Prostate gland (tissue), 2 donors: ENCODE measurements at regions not wholly inside any gene's neighbourhood (a gene's known extent, or its start where the extent isn't known, plus 50 kb on each side); places are given as distances from the start of the nearest gene placed in this dataset.

ENCODE experiments used
- DNase-seq: peaks from one replicate; pipeline ENCODE4 v3.0.0-alpha.2; 2019; ENCODE audit warnings: low spot score
- H3K27ac ChIP-seq, 2 donors: fragments of 200-600 bp; sonication (generic); 2 replicates each; pipeline ENCODE4 v1.5.1; 2017 to 2019
- H3K27me3 ChIP-seq: fragments of 200-600 bp; sonication (generic); replicated peaks from 2 replicates; pipeline ENCODE4 v1.5.1; 2019; ENCODE audit not compliant: insufficient read depth
- H3K36me3 ChIP-seq, 2 donors: fragments of 200-600 bp; sonication (generic); 1 replicate in 1 of 2; 2 replicates in 1 of 2; pipeline versions ENCODE4 v1.5.1 to v1.8.1; 2017 to 2019
- H3K4me1 ChIP-seq: fragments of 200-600 bp; sonication (generic); replicated peaks from 2 replicates; pipeline ENCODE4 v1.5.1; 2019
- H3K4me3 ChIP-seq, 2 donors: fragments of 200-600 bp; sonication (generic); 2 replicates each; pipeline ENCODE4 v1.5.1; 2017 to 2019
- H3K9me3 ChIP-seq: fragments of 200-600 bp; sonication (generic); 2 replicates; pipeline ENCODE4 v1.5.1; 2017
- POLR2A ChIP-seq: fragments of 450-650 bp; IDR thresholded peaks from one replicate; pipeline ENCODE4 v1.6.1; 2016; ENCODE audit warnings: antibody characterized with exemption, mild to moderate bottlenecking
- POLR2AphosphoS5 ChIP-seq: sonication (generic); formaldehyde crosslinking; IDR thresholded peaks from one replicate; pipeline ENCODE4 v1.6.1; 2017; ENCODE audit warnings: antibody characterized with exemption
- WGBS: methylation state at CpG from one replicate; pipeline ENCODE4 v1.1.5; 2018; 5-methylcytosine and 5-hydroxymethylcytosine counted together
- intact Hi-C: fragments of 100-400 bp; cut with DNase I; formaldehyde crosslinking; loops from one replicate; pipeline ENCODE4 v1.14.2; 2022
- TF ChIP-seq, protein P1 (sequence below), 4 experiments: fragments of 200-600 bp in 2 of 4; fragments of 450-650 bp in 2 of 4; sonication (generic) in 2 of 4; IDR thresholded peaks; 1 replicate in 3 of 4; 2 replicates in 1 of 4; pipeline ENCODE4 v1.5.1; 2016 to 2019; ENCODE audit warnings: antibody characterized with exemption in 4 of 4, mild to moderate bottlenecking in 2 of 4, moderate library complexity in 2 of 4

DNA sequence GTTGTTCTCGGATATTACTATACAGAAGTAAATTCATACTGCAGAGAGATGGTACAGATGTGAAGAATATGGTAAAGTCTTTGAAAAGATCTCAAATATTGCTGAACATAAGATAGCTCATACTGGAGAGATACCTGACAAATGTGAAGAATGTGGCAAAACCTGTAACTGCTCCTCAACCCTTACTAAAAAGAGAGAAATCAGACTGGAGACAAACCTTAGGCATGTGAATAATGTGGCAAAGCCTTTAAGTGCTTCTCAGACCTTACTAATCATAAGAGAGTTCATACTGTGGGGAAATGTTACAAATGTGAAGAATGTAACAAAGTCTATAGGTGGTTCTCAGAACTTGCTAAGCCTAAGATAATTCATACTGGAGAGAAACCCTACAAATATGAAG, 986.0 kb upstream of the TSPY4 start:
- Histone ChIP-seq H3K4me1 (no peaks in the 10 kb centered on the region), H3K27me3 (no peaks in the 10 kb centered on the region), H3K27ac (no peak overlapping the region), H3K36me3 (no peaks in the 10 kb centered on the region), H3K9me3 (no peaks in the 10 kb centered on the region), H3K4me3 (no peak overlapping the region)
- 58% methylated on average over 1 of the region's 1 CpG for WGBS
- TF ChIP-seq POLR2AphosphoS5, result no peak
- TF ChIP-seq, protein P1, sequence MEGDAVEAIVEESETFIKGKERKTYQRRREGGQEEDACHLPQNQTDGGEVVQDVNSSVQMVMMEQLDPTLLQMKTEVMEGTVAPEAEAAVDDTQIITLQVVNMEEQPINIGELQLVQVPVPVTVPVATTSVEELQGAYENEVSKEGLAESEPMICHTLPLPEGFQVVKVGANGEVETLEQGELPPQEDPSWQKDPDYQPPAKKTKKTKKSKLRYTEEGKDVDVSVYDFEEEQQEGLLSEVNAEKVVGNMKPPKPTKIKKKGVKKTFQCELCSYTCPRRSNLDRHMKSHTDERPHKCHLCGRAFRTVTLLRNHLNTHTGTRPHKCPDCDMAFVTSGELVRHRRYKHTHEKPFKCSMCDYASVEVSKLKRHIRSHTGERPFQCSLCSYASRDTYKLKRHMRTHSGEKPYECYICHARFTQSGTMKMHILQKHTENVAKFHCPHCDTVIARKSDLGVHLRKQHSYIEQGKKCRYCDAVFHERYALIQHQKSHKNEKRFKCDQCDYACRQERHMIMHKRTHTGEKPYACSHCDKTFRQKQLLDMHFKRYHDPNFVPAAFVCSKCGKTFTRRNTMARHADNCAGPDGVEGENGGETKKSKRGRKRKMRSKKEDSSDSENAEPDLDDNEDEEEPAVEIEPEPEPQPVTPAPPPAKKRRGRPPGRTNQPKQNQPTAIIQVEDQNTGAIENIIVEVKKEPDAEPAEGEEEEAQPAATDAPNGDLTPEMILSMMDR (IDR thresholded peaks at IDR 0.05), result no peak
- no peak for TF ChIP-seq POLR2A
- no peak for DNase-seq
- intact Hi-C loops, result no loop called here

DNA sequence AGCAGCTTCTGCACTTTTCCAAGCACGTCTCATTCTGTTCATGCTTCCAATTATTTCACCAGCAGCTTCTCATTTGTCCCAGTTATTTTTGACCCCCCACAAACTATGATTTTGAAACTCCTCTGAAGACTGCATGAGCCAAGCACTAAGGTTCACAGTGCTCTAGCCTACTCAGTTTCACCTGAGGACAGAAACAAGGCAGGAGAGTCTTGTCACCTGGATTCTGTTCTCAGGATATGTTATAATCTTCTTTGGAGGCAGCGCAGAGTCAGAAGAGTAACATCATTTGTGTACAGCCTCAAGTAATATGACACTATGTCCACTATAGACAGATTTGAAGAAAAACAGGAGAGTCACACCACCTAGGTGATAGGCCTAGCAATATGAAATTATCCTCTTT, 985.1 kb upstream of the TSPY4 start:
- H3K36me3 ChIP-seq, result no peaks in the 10 kb centered on the region
- no peak overlapping the region for H3K4me3 ChIP-seq
- intact Hi-C loops, result no loop called here
- no peaks in the 10 kb centered on the region for H3K4me1 ChIP-seq
- TF ChIP-seq, protein P1 (IDR thresholded peaks at IDR 0.05), result no peak
- TF ChIP-seq POLR2A, result no peak
- no peak for TF ChIP-seq POLR2AphosphoS5
- H3K9me3 ChIP-seq, result no peaks in the 10 kb centered on the region
- no peak overlapping the region for H3K27ac ChIP-seq
- no peaks in the 10 kb centered on the region for H3K27me3 ChIP-seq
- WGBS, result 86% methylated on average over 2 of the region's 2 CpGs
- DNase-seq, result no peak

DNA sequence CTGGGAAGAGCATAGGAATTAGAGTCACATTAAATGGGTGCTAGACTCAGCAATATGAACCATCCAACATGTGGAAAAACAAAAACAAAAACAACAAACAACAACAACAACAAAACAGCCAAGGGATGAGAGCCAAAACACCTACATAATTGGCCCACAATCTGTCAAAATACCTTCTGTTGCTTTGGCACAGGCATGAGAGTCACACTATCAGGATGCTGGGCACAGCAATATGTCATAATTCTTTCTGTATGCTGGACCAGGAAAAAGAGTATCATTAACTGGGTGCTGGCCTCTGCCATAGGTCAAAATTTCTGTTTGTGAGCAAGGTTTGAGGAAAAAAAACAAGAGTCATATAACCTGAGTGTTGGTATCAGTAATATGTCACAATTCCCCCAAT, 979.1 kb upstream of the TSPY4 start:
- intact Hi-C loops, result no loop called here
- TF ChIP-seq, protein P1 (IDR thresholded peaks at IDR 0.05), result no peak
- no peak for TF ChIP-seq POLR2A
- TF ChIP-seq POLR2AphosphoS5, result no peak
- DNase-seq, result no peak

DNA sequence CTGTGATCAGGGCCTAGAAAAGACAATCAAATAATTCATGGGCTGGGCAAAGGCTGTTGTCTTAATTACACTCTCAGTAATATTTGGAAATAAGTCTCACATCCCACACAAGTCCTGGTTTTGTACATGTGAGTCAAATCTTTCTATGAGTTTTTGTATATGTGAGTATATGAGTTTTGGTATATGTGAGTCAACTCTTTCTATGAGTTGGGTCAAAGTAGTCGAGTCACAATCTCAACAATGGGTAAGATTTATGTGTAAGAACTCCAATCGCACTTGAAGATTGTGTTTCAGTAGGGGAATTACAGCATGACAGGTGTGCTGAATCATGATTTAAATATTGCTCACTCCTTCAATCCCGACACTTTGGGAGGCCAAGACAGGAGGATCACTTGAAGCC, 975.5 kb upstream of the TSPY4 start:
- Histone ChIP-seq H3K4me1 (no peaks in the 10 kb centered on the region), H3K27me3 (no peaks in the 10 kb centered on the region), H3K4me3 (no peak overlapping the region), H3K36me3 (no peaks in the 10 kb centered on the region), H3K27ac (no peak overlapping the region), H3K9me3 (no peaks in the 10 kb centered on the region)
- TF ChIP-seq POLR2AphosphoS5 (no peak), POLR2A (no peak)
- TF ChIP-seq, protein P1 (IDR thresholded peaks at IDR 0.05), result no peak
- intact Hi-C loops, result no loop called here
- WGBS, result 68% methylated on average over 3 of the region's 3 CpGs
- DNase-seq, result no peak

More for the DNA sequence above, 979.1 kb upstream of the TSPY4 start:
- Histone ChIP-seq H3K9me3 (no peaks in the 10 kb centered on the region), H3K27me3 (no peaks in the 10 kb centered on the region), H3K36me3 (no peaks in the 10 kb centered on the region), H3K27ac (no peak overlapping the region), H3K4me3 (no peak overlapping the region), H3K4me1 (no peaks in the 10 kb centered on the region)

DNA sequence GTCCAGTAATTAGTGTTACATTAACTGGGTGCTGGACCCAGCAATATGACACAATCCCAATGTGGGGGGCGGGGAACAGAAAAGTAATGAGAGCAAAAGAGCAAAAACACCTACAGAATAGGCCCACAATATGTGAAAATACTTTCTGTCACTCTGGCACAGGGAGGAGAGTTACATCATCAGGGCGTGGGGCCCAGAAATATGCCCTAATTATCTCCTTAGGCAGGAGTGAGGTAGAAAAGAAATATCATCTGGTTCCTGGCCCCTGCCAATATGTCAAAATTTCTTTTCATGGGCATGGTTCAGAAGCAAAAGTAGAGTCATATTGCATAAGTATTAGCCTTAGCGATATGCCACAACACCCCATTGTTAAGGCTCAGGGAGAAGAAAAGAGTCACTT, 959.8 kb upstream of the TSPY4 start:
- H3K36me3 ChIP-seq, result no peaks in the 10 kb centered on the region
- intact Hi-C loops, result no loop called here
- H3K27me3 ChIP-seq, result no peaks in the 10 kb centered on the region
- TF ChIP-seq POLR2AphosphoS5 (no peak), POLR2A (no peak)
- no peak for DNase-seq
- H3K4me3 ChIP-seq, result no peak overlapping the region
- 57% methylated on average over 3 of the region's 3 CpGs for WGBS
- no peaks in the 10 kb centered on the region for H3K9me3 ChIP-seq
- no peaks in the 10 kb centered on the region for H3K4me1 ChIP-seq
- H3K27ac ChIP-seq, result no peak overlapping the region
